Colon (tissue), 2 donors: ENCODE measurements at regions not wholly inside any gene's neighbourhood (a gene's known extent, or its start where the extent isn't known, plus 50 kb on each side); places are given as distances from the start of the nearest gene placed in this dataset.

ENCODE experiments used
- FAIRE-seq: peaks from 2 replicates; lab custom pipeline; 2012; peaks lifted over from hg19 to GRCh38; lab: Jason Lieb, UNC
- donor health status: control.
- donor health status: control.

- no peak for FAIRE-seq
Observed at GRCh38 chr16:86120201-86121192, 221.5 kb downstream of the IRF8 start.

- no peak for FAIRE-seq
Observed at GRCh38 chr16:86121374-86122010, 222.5 kb downstream of the IRF8 start.

DNA sequence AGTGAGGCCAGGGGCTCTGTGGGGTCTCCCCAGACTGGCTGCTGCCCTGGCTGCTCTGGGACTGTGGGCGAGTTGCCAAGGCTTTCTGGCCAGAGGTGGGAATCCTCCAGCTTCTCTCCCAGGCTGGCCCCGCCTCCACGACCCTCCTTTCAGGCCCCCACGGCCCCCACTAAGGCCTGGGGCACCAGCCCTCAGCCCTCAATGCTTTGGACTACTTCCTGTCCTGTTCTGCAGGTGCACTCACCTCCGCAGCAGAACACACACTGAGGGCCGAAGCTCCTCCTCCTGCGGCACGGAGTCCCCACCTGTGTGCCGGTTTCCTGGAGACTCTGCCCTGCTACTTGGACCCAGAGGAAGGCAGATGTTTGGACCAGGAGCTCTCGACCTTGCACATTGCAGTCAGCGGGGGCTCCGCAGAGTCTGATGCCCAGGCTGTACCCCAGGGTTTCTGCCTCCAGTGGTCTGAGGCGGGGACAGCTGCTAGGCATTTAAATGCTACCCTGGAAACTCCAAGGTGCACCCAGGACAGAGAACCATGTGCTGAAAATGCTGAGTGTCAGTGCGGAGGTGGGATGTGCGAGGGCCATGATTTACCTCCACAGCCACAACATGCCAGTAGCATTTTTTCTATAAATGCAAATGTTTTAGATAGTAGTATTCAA lies 223.8 kb downstream of the IRF8 start:
- FAIRE-seq = no peak

- no peak for FAIRE-seq
Observed at GRCh38 chr16:86124321-86124720, 225.4 kb downstream of the IRF8 start.

DNA sequence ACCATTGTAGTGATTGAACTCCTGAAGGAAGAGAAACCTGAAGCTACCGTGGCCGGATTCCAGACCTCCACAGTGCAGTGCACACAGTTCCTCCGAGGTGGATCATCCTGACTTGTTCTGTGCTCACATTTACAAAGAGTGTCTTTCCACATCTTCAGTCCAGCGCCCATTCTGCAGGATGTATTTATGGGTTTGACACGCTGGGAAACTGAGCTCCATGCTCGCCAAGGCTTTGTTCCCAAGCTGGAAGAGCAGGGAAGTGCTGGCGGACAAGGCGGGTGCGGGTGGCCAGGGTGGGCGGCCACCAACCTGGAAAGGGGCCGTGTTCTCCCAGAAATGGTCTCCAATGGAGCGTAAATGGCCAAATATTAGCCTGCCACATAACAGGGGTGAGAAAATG lies 227.9 kb downstream of the IRF8 start:
- no peak for FAIRE-seq

DNA sequence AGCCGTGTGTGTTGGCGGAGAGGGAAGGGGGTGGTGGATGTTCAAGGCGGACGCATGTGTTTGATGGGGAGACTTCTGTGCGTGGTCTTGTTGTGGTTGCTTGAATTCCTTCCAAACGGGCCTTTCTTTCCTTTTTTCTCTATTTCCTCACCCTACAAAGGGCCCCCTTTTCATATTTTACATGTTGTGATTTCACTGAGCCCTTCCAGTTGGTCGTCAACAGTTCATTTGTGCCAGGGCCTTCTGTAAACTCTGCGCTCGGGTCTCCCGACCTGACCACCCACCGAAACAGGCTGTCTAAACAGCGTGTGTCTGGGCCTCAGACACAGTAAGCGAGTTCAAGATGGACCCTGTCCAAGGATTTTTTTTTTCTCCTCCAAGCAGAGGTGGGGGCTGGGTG lies 228.4 kb downstream of the IRF8 start:
- FAIRE-seq = no peak

GRCh38 chr16:86128246-86128645 lies 229.3 kb downstream of the IRF8 start:
- FAIRE-seq = no peak

DNA sequence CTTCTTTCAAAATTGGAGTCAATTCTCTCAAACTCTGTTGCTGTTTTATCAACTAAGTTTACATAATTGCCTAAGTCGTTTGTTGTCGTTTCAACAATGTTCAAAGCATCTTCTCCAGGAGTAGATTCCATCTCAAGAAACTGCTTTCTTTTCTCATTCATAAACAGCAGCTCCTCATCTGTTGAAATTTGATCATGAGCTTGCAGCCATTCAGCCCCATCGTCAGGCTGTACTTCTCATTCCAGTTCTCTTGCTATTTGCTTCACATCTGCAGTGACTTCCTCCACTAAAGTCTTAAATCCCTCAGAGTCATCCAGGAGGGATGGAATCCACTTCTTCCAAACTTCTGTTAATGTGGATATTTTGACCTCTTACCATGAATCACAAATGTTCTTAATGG lies 230.6 kb downstream of the IRF8 start:
- FAIRE-seq = no peak

DNA sequence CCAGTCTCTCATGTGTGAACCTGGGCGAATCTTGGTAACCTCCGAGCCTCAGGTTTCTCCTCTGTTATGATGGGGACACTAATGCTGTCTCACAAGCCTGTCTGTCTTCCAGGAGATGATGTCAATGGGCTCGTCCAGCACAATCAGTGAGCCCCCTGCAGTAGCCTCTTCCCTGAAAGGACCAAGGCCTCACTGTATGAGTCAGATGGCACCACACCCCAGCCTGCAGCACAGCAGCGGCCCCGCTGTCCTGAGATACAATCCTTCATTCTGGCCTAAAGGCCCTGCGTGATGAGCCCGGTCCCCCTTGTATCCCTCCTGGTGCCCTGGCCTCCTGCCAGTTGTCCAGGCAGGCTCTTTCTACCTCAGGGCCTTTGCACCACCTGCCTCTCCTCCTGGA lies 234.4 kb downstream of the IRF8 start:
- FAIRE-seq = no peak

DNA sequence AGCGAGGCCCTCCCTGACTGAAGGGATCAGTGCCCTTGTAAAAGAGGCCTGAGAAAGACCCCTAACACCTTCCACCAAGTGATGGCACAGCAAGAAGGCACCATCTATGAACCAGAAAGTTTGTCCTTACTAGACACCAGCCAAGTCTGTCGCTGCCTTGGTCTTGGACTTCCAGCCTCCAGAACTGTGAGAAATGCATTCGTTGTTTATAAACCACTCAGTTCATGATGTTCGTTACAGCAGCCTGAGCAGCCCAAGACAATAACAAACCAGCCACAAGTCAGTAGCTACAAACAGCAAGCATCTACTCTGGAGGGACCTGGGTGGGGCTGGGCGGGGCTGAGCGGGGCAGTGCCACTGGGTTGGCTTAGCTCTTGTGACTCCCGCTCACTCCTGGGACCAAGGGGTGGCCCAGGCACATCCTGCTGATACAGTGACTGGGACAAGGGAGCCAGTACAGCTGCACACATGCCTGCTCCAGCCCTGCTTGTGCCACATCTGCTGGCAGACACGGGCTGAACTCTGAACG lies 234.9 kb downstream of the IRF8 start:
- FAIRE-seq = no peak

- no peak for FAIRE-seq
Observed at GRCh38 chr16:86134802-86135461, 236.0 kb downstream of the IRF8 start.

- FAIRE-seq = no peak
Observed at GRCh38 chr16:86137359-86137758, 238.4 kb downstream of the IRF8 start.

GRCh38 chr16:86138121-86139085 lies 239.4 kb downstream of the IRF8 start:
- no peak for FAIRE-seq

GRCh38 chr16:86142801-86143236 lies 243.9 kb downstream of the IRF8 start:
- no peak for FAIRE-seq

- no peak for FAIRE-seq
Observed at GRCh38 chr16:86143666-86144065, 244.7 kb downstream of the IRF8 start.

GRCh38 chr16:86145669-86146068 lies 246.7 kb downstream of the IRF8 start:
- FAIRE-seq = no peak

GRCh38 chr16:86150641-86151238 lies 251.8 kb downstream of the IRF8 start:
- no peak for FAIRE-seq

- no peak for FAIRE-seq
Observed at GRCh38 chr16:86151239-86151851, 252.4 kb downstream of the IRF8 start.

- no peak for FAIRE-seq
Observed at GRCh38 chr16:86156155-86156554, 257.2 kb downstream of the IRF8 start.
